ENCODE measurements at regions not wholly inside any gene's neighbourhood (a gene's known extent, or its start where the extent isn't known, plus 50 kb on each side); places are given as distances from the start of the nearest gene placed in this dataset.

DNA sequence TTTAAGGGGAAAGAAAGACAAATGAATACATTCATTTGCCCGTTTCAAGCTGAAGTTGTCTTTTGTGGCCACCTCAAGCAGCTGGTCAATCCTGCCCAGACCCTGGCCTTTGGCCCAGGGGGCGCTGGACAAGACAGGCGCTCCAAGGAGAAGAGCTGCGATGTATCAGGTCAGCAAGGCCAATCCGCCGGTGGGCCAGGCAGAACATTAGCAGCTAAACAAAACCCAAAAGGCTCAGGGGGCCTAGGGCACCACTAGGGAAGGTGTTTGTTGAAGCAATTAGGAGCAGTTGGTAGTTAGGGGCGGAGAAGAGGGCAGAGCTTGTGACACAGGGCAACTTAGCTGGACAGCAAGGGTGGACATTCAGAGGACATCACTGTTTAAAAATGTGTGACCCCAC is 60.8 kb upstream of the TMEM33 start:
- POLR2A ChIA-PET = no interaction called here
- DNase-seq (ENCODE audit: extremely low spot score) = no peak
- TF ChIP-seq ARNT (IDR thresholded peaks at IDR 0.05) (no peak), BHLHE40 (IDR thresholded peaks at IDR 0.05; ENCODE audit: borderline replicate concordance) (no peak), SUZ12 (IDR thresholded peaks at IDR 0.05) (no peak), HDGF (IDR thresholded peaks at IDR 0.05; ENCODE audit: borderline replicate concordance) (no peak), LEF1 (IDR thresholded peaks at IDR 0.05; ENCODE audit: borderline replicate concordance) (no peak), ZNF384 (IDR thresholded peaks at IDR 0.05) (no peak), SP1 (IDR thresholded peaks at IDR 0.05) (no peak), L3MBTL2 (conservative IDR thresholded peaks at IDR 0.05) (no peak), TARDBP (IDR thresholded peaks at IDR 0.05) (no peak), ELF4 (IDR thresholded peaks at IDR 0.05) (no peak), NFRKB (IDR thresholded peaks at IDR 0.05) (no peak), FOXA1 (IDR thresholded peaks at IDR 0.05) (no peak), CTBP1 (IDR thresholded peaks at IDR 0.05; ENCODE audit: borderline replicate concordance) (no peak), FOXM1 (IDR thresholded peaks at IDR 0.05; ENCODE audit: borderline replicate concordance) (no peak)
- TF ChIP-seq, protein P1, sequence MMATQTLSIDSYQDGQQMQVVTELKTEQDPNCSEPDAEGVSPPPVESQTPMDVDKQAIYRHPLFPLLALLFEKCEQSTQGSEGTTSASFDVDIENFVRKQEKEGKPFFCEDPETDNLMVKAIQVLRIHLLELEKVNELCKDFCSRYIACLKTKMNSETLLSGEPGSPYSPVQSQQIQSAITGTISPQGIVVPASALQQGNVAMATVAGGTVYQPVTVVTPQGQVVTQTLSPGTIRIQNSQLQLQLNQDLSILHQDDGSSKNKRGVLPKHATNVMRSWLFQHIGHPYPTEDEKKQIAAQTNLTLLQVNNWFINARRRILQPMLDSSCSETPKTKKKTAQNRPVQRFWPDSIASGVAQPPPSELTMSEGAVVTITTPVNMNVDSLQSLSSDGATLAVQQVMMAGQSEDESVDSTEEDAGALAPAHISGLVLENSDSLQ (IDR thresholded peaks at IDR 0.05) = no peak
- CTCF ChIA-PET = no interaction called here

DNA sequence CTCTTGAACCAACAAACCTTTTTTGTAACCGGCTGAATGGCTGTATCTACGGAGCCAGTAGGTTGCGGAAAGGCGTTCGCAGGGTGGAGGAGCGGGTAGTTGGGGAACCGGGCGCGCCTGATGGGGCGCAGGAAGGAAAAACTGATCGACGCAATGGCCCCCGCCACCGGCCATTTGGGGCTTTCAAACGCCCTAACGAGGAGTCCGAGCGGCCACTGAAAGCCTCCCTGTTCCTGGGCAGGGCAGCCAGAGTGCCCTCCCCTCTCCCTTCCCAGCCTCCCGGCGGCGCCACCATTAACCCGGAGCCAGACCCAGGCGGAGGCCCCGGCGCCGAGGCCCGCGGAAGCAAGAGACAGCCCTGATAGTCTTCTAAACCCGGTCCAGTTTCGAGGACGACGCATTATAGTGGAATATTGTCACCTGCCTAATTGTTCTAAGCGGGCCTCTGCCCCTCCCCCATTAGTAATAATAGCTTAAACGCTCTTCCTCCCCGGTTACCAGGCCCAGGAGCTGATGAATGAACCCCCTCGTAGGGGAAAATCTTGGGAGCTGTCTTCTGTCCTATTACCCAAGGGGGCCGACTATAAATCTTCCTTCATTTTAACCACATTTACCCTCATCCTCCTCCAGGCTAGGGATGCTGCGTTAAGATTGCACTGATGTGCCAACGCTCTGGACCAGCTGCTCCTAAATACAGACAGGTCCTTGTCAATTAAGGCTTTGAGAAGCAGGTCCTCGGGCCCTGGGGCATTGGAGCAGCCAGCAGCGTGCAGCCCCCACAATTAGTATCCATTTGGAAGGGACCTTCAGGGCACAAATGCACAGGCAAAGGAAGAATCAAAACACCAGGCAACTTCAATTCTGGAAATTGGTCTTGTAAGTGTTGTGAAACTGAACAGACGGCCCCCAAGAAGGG is 61.6 kb upstream of the TMEM33 start:
- DNase-seq (ENCODE audit: extremely low spot score) = no peak
- CTCF ChIA-PET = no interaction called here
- TF ChIP-seq FOXK2 (IDR thresholded peaks at IDR 0.05) = no peak
- TF ChIP-seq SP1 (IDR thresholded peaks at IDR 0.05) = no peak
- TF ChIP-seq ZNF384 (IDR thresholded peaks at IDR 0.05) = no peak
- no peak for TF ChIP-seq TARDBP (IDR thresholded peaks at IDR 0.05)
- no peak for TF ChIP-seq CTBP1 (IDR thresholded peaks at IDR 0.05; ENCODE audit: borderline replicate concordance)
- no peak for TF ChIP-seq ELF4 (IDR thresholded peaks at IDR 0.05)
- TF ChIP-seq L3MBTL2 (conservative IDR thresholded peaks at IDR 0.05) = no peak
- no peak for TF ChIP-seq FOXA1 (IDR thresholded peaks at IDR 0.05)
- no peak for TF ChIP-seq ARNT (IDR thresholded peaks at IDR 0.05)
- no peak for TF ChIP-seq BHLHE40 (IDR thresholded peaks at IDR 0.05; ENCODE audit: borderline replicate concordance)
- TF ChIP-seq NFRKB (IDR thresholded peaks at IDR 0.05) = no peak
- no peak for TF ChIP-seq FOXM1 (IDR thresholded peaks at IDR 0.05; ENCODE audit: borderline replicate concordance)
- no peak for TF ChIP-seq SUZ12 (IDR thresholded peaks at IDR 0.05)
- no peak for TF ChIP-seq HDGF (IDR thresholded peaks at IDR 0.05; ENCODE audit: borderline replicate concordance)
- TF ChIP-seq, protein P1 (IDR thresholded peaks at IDR 0.05) = no peak
- TF ChIP-seq LEF1 (IDR thresholded peaks at IDR 0.05; ENCODE audit: borderline replicate concordance) = no peak
- POLR2A ChIA-PET = no interaction called here

DNA sequence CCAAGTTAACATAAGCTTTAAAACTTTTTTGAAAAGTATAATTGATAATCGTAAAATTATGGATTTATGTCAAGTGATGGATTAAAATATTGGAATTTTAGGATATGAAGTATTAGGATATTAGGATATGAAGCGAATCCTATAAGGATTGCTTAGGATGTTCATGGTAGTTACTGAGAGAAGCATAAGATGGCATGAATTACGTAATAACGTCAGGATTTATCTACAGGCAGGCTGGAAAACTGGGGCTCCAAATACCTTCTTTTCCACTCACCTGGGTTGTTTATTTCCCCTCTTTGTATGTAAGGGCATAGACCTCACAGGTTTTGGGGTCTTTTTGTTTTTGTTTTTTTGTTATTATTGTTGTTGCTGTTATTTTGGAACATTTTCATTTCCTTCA is 65.2 kb upstream of the TMEM33 start:
- no peak for DNase-seq (ENCODE audit: extremely low spot score)
- TF ChIP-seq CTBP1 (IDR thresholded peaks at IDR 0.05; ENCODE audit: borderline replicate concordance) (no peak), SP1 (IDR thresholded peaks at IDR 0.05) (no peak), ARNT (IDR thresholded peaks at IDR 0.05) (no peak), TARDBP (IDR thresholded peaks at IDR 0.05) (no peak), NFRKB (IDR thresholded peaks at IDR 0.05) (no peak), LEF1 (IDR thresholded peaks at IDR 0.05; ENCODE audit: borderline replicate concordance) (no peak), ZNF384 (IDR thresholded peaks at IDR 0.05) (no peak), HDGF (IDR thresholded peaks at IDR 0.05; ENCODE audit: borderline replicate concordance) (no peak), FOXA1 (IDR thresholded peaks at IDR 0.05) (no peak), FOXK2 (IDR thresholded peaks at IDR 0.05) (no peak)
- TF ChIP-seq, protein P1 (IDR thresholded peaks at IDR 0.05) = no peak
- CTCF ChIA-PET = interaction anchor here (0.5 kb wide), 1 partner anchor 79 kb away, joined by 3 read pairs; no protein-coding TSS in a partner anchor
- POLR2A ChIA-PET = no interaction called here

DNA sequence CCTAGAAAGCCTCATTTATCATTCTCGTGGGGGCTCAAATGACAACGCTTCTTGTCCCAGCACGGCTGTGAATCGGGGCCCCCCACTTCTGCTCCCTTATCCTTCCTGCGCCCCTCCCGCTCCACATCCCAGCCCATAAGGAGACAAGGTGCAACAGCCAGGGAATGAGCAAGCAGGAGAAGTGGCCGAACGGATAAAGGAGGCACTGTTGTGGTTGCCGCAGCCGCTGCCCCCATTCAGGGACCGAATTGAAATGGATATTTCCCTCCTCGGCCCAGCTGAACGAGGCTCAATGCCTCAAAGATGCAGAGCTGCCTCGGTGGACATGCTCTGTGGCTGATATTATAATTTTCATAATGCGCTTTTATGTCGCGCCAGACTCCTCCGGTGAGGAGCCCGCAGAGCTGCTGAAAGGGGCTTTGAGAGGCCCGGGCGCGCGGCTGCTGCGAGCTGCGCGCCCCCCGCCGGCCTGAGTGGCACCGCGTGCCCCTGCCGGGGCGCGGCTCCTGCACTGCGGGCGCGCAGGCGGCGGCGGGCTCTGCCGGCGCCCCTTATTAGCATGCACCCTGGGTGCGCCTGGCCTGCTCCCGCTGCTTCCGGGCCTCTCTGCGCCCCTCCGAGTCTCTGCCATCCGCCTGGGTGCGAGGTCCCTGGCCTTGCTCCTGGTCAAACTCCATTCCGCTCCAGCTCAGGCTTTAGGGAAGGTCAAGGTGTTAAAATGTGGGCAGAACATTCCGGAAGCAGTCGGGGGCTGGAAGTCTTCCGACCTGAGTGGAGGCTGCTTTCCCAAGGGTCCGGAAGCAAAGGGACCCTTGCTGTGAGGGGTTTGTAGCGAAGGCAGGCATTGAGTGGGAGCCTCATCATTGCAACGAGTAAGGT is 68.2 kb upstream of the TMEM33 start:
- DNase-seq (ENCODE audit: extremely low spot score) = no peak
- TF ChIP-seq TARDBP (IDR thresholded peaks at IDR 0.05) (no peak), NFRKB (IDR thresholded peaks at IDR 0.05) (no peak), ARNT (IDR thresholded peaks at IDR 0.05) (no peak), FOXA1 (IDR thresholded peaks at IDR 0.05) (no peak), ELF4 (IDR thresholded peaks at IDR 0.05) (no peak), FOXK2 (IDR thresholded peaks at IDR 0.05) (no peak), ZNF384 (IDR thresholded peaks at IDR 0.05) (no peak), LEF1 (IDR thresholded peaks at IDR 0.05; ENCODE audit: borderline replicate concordance) (no peak), CTBP1 (IDR thresholded peaks at IDR 0.05; ENCODE audit: borderline replicate concordance) (no peak), HDGF (IDR thresholded peaks at IDR 0.05; ENCODE audit: borderline replicate concordance) (no peak), SUZ12 (IDR thresholded peaks at IDR 0.05) (no peak)
- TF ChIP-seq, protein P1 (IDR thresholded peaks at IDR 0.05) = no peak
- ChIA-PET CTCF (no interaction called here), POLR2A (no interaction called here)
